ENCODE measurements at regions not wholly inside any gene's neighbourhood (a gene's known extent, or its start where the extent isn't known, plus 50 kb on each side); places are given as distances from the start of the nearest gene placed in this dataset.

DNA sequence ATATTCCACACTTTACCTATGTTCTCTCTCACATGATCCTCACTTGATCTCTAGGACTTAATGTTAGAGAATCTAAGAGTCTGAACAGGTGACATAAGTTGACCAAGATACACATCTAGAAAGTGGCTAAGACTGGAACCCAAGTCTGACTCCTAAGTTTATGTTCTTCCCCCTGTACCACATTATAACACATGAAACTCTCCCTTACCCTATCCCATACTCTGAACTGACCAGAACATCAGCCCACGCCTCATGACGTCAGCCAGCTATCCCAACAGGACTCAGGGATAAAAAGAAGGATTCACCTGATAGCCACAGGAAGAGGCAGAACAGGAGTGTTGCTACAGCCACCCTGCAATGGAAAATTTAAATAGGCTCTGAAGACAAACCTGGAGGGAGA is 392.2 kb downstream of the ZEB2 start:
- Histone ChIP-seq H3K27me3 (ENCODE audit: control insufficient read depth in 4 of 4, insufficient read depth in 4 of 4, low read length in 3 of 4) (no peaks in the 10 kb centered on the region), H3K9me3 (ENCODE audit: control insufficient read depth in 4 of 4, low read length in 3 of 4) (no peaks in the 10 kb centered on the region), H3K4me3 (ENCODE audit: low read depth in 1 of 3, low read length in 3 of 3) (no peak overlapping the region), H3K27ac (ENCODE audit: low read depth in 1 of 2, low read length in 2 of 2) (no peak overlapping the region), H3K36me3 (ENCODE audit: control insufficient read depth in 4 of 4, insufficient read depth in 3 of 4, low read depth in 1 of 4, low read length in 3 of 4) (no peaks in the 10 kb centered on the region), H3K4me1 (ENCODE audit: control insufficient read depth in 4 of 4, insufficient read depth in 4 of 4, low read length in 3 of 4) (no peaks in the 10 kb centered on the region), H3K9ac (ENCODE audit: low read depth in 1 of 2, low read length in 2 of 2) (no peak overlapping the region)
- no peak for TF ChIP-seq GABPA (IDR thresholded peaks at IDR 0.05 in 1 of 2, conservative IDR thresholded peaks at IDR 0.05 in 1 of 2)
- TF ChIP-seq, protein P1, sequence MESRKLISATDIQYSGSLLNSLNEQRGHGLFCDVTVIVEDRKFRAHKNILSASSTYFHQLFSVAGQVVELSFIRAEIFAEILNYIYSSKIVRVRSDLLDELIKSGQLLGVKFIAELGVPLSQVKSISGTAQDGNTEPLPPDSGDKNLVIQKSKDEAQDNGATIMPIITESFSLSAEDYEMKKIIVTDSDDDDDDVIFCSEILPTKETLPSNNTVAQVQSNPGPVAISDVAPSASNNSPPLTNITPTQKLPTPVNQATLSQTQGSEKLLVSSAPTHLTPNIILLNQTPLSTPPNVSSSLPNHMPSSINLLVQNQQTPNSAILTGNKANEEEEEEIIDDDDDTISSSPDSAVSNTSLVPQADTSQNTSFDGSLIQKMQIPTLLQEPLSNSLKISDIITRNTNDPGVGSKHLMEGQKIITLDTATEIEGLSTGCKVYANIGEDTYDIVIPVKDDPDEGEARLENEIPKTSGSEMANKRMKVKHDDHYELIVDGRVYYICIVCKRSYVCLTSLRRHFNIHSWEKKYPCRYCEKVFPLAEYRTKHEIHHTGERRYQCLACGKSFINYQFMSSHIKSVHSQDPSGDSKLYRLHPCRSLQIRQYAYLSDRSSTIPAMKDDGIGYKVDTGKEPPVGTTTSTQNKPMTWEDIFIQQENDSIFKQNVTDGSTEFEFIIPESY (IDR thresholded peaks at IDR 0.05): no peak
- TF ChIP-seq, protein P2, sequence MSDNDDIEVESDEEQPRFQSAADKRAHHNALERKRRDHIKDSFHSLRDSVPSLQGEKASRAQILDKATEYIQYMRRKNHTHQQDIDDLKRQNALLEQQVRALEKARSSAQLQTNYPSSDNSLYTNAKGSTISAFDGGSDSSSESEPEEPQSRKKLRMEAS (IDR thresholded peaks at IDR 0.05): no peak
- 95% methylated on average over 2 of the region's 2 CpGs for WGBS
- DNase-seq (ENCODE audit: low spot score): no peak

DNA sequence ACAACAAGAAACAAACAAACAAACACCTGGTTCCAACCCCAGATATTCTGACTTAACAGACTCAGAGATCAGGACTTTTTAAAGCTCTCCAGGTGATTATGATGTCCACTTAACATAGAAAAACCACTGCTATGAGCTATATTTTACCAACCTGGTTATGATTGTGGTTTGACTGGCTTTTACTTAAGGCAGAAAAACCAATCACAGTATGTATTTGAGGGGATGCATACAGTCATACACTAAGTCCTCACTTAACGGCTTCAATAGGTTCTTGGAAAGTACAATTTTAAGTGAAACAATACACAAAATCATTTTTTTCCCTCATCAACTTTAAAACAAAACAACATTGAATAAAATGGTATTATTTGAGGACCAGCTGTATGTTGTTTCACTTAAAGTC is 393.6 kb downstream of the ZEB2 start:
- DNase-seq (ENCODE audit: low spot score): no peak
- Histone ChIP-seq H3K27me3 (ENCODE audit: control insufficient read depth in 4 of 4, insufficient read depth in 4 of 4, low read length in 3 of 4) (no peaks in the 10 kb centered on the region), H3K9me3 (ENCODE audit: control insufficient read depth in 4 of 4, low read length in 3 of 4) (no peaks in the 10 kb centered on the region), H3K36me3 (ENCODE audit: control insufficient read depth in 4 of 4, insufficient read depth in 3 of 4, low read depth in 1 of 4, low read length in 3 of 4) (no peaks in the 10 kb centered on the region), H3K4me1 (ENCODE audit: control insufficient read depth in 4 of 4, insufficient read depth in 4 of 4, low read length in 3 of 4) (no peaks in the 10 kb centered on the region), H3K9ac (ENCODE audit: low read depth in 1 of 2, low read length in 2 of 2) (no peak overlapping the region), H3K4me3 (ENCODE audit: low read depth in 1 of 3, low read length in 3 of 3) (no peak overlapping the region), H3K27ac (ENCODE audit: low read depth in 1 of 2, low read length in 2 of 2) (no peak overlapping the region)
- TF ChIP-seq, protein P2 (IDR thresholded peaks at IDR 0.05): no peak
- TF ChIP-seq JUND (IDR thresholded peaks at IDR 0.05) (no peak), RAD21 (IDR thresholded peaks at IDR 0.05) (no peak), TAF1 (conservative IDR thresholded peaks at IDR 0.05) (no peak), HNF4A (conservative IDR thresholded peaks at IDR 0.05) (no peak), HNF4G (IDR thresholded peaks at IDR 0.05) (no peak), FOXA2 (IDR thresholded peaks at IDR 0.05) (no peak), RXRA (IDR thresholded peaks at IDR 0.05) (no peak), SP1 (IDR thresholded peaks at IDR 0.05) (no peak), REST (IDR thresholded peaks at IDR 0.05) (no peak), FOXA1 (IDR thresholded peaks at IDR 0.05) (no peak), GABPA (IDR thresholded peaks at IDR 0.05 in 1 of 2, conservative IDR thresholded peaks at IDR 0.05 in 1 of 2) (no peak), CTCF (IDR thresholded peaks at IDR 0.05; ENCODE audit: low read depth, low read length, missing input control) (no peak), YY1 (IDR thresholded peaks at IDR 0.05) (no peak)
- TF ChIP-seq, protein P1 (IDR thresholded peaks at IDR 0.05): no peak
- TF ChIP-seq, protein P3, sequence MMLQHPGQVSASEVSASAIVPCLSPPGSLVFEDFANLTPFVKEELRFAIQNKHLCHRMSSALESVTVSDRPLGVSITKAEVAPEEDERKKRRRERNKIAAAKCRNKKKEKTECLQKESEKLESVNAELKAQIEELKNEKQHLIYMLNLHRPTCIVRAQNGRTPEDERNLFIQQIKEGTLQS (IDR thresholded peaks at IDR 0.05): no peak
- 88% methylated on average over 1 of the region's 1 CpG for WGBS
